ENCODE measurements at regions not wholly inside any gene's neighbourhood (a gene's known extent, or its start where the extent isn't known, plus 50 kb on each side); places are given as distances from the start of the nearest gene placed in this dataset.

DNA sequence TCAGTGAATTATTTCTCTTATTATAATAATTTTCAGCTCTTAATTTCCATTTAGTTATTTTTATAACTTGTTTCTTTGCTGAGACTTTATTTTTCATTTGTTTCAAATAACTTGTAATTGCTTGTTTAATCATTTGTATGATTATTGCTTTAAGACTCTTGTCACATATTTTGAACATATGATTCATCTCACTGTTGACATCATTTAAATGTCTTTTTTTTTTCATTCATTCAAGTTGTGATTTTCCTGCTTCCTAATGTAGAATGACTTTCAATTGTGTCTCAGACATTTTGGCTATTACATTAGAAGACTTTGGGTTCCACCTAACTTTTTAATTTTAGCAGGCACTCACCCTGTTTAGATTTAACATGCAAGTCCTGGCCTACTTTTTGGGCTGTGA is 234.8 kb upstream of the DIPK2B start:
- ChIA-PET POLR2A (no interaction called here), CTCF (no interaction called here)
- in situ Hi-C loops (cut with HindIII; ENCODE audit: low pct_unique_long_range_greater_than_20kb, low sequenced_read_pairs): no loop called here
- H3K4me1 ChIP-seq (ENCODE audit: control insufficient read depth, insufficient read depth, low read length): no peaks in the 10 kb centered on the region
- H3K36me3 ChIP-seq (ENCODE audit: control insufficient read depth, insufficient read depth, low read length): no peaks in the 10 kb centered on the region
- ATAC-seq (no peak), DNase-seq (ENCODE audit: low read depth, low spot score) (no peak)
- no peak overlapping the region for H3K27ac ChIP-seq (ENCODE audit: low read length)
- no TSS peak for BruUV-seq (replicated peaks)
- intact Hi-C loops (cut with micrococcal nuclease; ENCODE audit: unreplicated experiment): no loop called here
- no peaks in the 10 kb centered on the region for H3K9me3 ChIP-seq (ENCODE audit: control insufficient read depth, insufficient read depth, low read depth, low read length)
- H3K4me3 ChIP-seq (ENCODE audit: low read depth in 2 of 2, low read length in 2 of 2): no peak overlapping the region
- H3K27me3 ChIP-seq (ENCODE audit: control insufficient read depth, insufficient read depth, low read length): no peaks in the 10 kb centered on the region
- TF ChIP-seq SIN3A (IDR thresholded peaks at IDR 0.05; ENCODE audit: borderline replicate concordance, insufficient read depth, low read depth, low read length): no peak
- TF ChIP-seq, protein P1, sequence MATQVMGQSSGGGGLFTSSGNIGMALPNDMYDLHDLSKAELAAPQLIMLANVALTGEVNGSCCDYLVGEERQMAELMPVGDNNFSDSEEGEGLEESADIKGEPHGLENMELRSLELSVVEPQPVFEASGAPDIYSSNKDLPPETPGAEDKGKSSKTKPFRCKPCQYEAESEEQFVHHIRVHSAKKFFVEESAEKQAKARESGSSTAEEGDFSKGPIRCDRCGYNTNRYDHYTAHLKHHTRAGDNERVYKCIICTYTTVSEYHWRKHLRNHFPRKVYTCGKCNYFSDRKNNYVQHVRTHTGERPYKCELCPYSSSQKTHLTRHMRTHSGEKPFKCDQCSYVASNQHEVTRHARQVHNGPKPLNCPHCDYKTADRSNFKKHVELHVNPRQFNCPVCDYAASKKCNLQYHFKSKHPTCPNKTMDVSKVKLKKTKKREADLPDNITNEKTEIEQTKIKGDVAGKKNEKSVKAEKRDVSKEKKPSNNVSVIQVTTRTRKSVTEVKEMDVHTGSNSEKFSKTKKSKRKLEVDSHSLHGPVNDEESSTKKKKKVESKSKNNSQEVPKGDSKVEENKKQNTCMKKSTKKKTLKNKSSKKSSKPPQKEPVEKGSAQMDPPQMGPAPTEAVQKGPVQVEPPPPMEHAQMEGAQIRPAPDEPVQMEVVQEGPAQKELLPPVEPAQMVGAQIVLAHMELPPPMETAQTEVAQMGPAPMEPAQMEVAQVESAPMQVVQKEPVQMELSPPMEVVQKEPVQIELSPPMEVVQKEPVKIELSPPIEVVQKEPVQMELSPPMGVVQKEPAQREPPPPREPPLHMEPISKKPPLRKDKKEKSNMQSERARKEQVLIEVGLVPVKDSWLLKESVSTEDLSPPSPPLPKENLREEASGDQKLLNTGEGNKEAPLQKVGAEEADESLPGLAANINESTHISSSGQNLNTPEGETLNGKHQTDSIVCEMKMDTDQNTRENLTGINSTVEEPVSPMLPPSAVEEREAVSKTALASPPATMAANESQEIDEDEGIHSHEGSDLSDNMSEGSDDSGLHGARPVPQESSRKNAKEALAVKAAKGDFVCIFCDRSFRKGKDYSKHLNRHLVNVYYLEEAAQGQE (IDR thresholded peaks at IDR 0.05; ENCODE audit: insufficient read depth in 1 of 2, low read depth in 2 of 2, low read length in 1 of 2): no peak
- TF ChIP-seq, protein P2, sequence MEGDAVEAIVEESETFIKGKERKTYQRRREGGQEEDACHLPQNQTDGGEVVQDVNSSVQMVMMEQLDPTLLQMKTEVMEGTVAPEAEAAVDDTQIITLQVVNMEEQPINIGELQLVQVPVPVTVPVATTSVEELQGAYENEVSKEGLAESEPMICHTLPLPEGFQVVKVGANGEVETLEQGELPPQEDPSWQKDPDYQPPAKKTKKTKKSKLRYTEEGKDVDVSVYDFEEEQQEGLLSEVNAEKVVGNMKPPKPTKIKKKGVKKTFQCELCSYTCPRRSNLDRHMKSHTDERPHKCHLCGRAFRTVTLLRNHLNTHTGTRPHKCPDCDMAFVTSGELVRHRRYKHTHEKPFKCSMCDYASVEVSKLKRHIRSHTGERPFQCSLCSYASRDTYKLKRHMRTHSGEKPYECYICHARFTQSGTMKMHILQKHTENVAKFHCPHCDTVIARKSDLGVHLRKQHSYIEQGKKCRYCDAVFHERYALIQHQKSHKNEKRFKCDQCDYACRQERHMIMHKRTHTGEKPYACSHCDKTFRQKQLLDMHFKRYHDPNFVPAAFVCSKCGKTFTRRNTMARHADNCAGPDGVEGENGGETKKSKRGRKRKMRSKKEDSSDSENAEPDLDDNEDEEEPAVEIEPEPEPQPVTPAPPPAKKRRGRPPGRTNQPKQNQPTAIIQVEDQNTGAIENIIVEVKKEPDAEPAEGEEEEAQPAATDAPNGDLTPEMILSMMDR (IDR thresholded peaks at IDR 0.05): no peak
- TF ChIP-seq TCF7L2 (IDR thresholded peaks at IDR 0.05; ENCODE audit: low read depth, low read length): no peak
- TF ChIP-seq POLR2AphosphoS5 (IDR thresholded peaks at IDR 0.05; ENCODE audit: low read depth, low read length): no peak

DNA sequence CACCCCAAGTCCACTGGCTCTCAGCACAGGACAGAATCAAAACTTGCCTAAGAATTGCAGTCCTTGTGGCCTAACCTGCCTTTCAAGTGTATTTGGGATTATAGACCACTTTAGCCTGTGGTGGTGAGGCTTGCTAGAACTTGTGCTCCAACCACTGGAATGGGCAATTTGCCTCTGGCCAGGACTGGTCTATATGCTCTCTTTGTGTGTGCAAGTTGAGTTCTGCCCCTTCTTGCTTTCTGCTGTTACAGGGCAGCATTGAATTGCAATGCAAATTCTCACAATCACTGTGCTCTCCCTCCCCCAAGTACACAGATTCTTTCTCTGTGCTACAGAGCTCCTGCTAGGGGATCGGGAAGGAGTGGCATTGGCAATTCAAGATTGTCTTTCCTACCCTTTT is 233.6 kb upstream of the DIPK2B start:
- intact Hi-C loops (cut with micrococcal nuclease; ENCODE audit: unreplicated experiment) (no loop called here), in situ Hi-C loops (cut with HindIII; ENCODE audit: low pct_unique_long_range_greater_than_20kb, low sequenced_read_pairs) (no loop called here)
- DNase-seq (ENCODE audit: low read depth, low spot score): no peak
- no peak overlapping the region for H3K27ac ChIP-seq (ENCODE audit: low read length)
- no peaks in the 10 kb centered on the region for H3K4me1 ChIP-seq (ENCODE audit: control insufficient read depth, insufficient read depth, low read length)
- TF ChIP-seq TCF7L2 (IDR thresholded peaks at IDR 0.05; ENCODE audit: low read depth, low read length): no peak
- TF ChIP-seq, protein P1 (IDR thresholded peaks at IDR 0.05; ENCODE audit: insufficient read depth in 1 of 2, low read depth in 2 of 2, low read length in 1 of 2): no peak
- TF ChIP-seq, protein P2 (IDR thresholded peaks at IDR 0.05): no peak
- BruUV-seq (replicated peaks): no TSS peak
- H3K27me3 ChIP-seq (ENCODE audit: control insufficient read depth, insufficient read depth, low read length): no peaks in the 10 kb centered on the region
- no peaks in the 10 kb centered on the region for H3K9me3 ChIP-seq (ENCODE audit: control insufficient read depth, insufficient read depth, low read depth, low read length)
- ATAC-seq: no peak
- ChIA-PET POLR2A (no interaction called here), CTCF (no interaction called here)
- H3K36me3 ChIP-seq (ENCODE audit: control insufficient read depth, insufficient read depth, low read length): no peaks in the 10 kb centered on the region
- no peak overlapping the region for H3K4me3 ChIP-seq (ENCODE audit: low read depth in 2 of 2, low read length in 2 of 2)

Measured in Panc1 (cell line).